Fibroblast of lung (primary cell): ENCODE measurements at regions not wholly inside any gene's neighbourhood (a gene's known extent, or its start where the extent isn't known, plus 50 kb on each side); places are given as distances from the start of the nearest gene placed in this dataset.

Experiments used
- DNase-seq, 2 donors: peaks; one replicate each; pipeline versions ENCODE4 v3.0.0 to v3.0.0-alpha.2; 2010; ENCODE audit warnings: low read depth in 2 of 2
- H2AFZ ChIP-seq: 2 replicates; pipeline ENCODE4 v1.5.1; 2012; ENCODE audit warnings: low read length, control low read depth, inconsistent platforms
- H3K27ac ChIP-seq: 2 replicates; pipeline ENCODE4 v1.5.1; 2011; ENCODE audit warnings: low read length, control low read depth; ENCODE audit not compliant: insufficient read depth
- H3K27me3 ChIP-seq: 2 replicates; pipeline ENCODE4 v1.5.1; 2011; ENCODE audit warnings: mild to moderate bottlenecking, low read length; ENCODE audit not compliant: control insufficient read depth, insufficient read depth
- H3K36me3 ChIP-seq: 2 replicates; pipeline ENCODE4 v1.5.1; 2011; ENCODE audit warnings: low read length; ENCODE audit not compliant: control insufficient read depth, insufficient read depth
- H3K4me1 ChIP-seq: 2 replicates; pipeline ENCODE4 v1.5.1; 2011; ENCODE audit warnings: low read length; ENCODE audit not compliant: control insufficient read depth, insufficient read depth; ENCODE audit errors: extremely low read depth
- H3K4me2 ChIP-seq: 2 replicates; pipeline ENCODE4 v1.5.1; 2011; ENCODE audit warnings: low read length, control low read depth; ENCODE audit not compliant: insufficient read depth; ENCODE audit errors: extremely low read depth
- H3K4me3 ChIP-seq, 4 experiments: fragments of 200-600 bp in 1 of 4; sonication (generic) in 1 of 4; replicated peaks in 1 of 4; 2 replicates each; pipeline ENCODE4 v1.5.1; 2011 to 2016; ENCODE audit warnings: low read length in 4 of 4, low read depth in 3 of 4, mild to moderate bottlenecking in 3 of 4, control low read depth in 2 of 4, inconsistent platforms in 1 of 4, mixed read lengths in 1 of 4; ENCODE audit not compliant: insufficient read depth in 1 of 4; ENCODE audit errors: control extremely low read depth in 1 of 4
- H3K79me2 ChIP-seq: 2 replicates; pipeline ENCODE4 v1.5.1; 2012; ENCODE audit warnings: mild to moderate bottlenecking, low read length, inconsistent platforms; ENCODE audit not compliant: control insufficient read depth, insufficient read depth
- H3K9ac ChIP-seq: 2 replicates; pipeline ENCODE4 v1.5.1; 2011; ENCODE audit warnings: mild to moderate bottlenecking, low read length, control low read depth; ENCODE audit not compliant: insufficient read depth
- H3K9me3 ChIP-seq: 2 replicates; pipeline ENCODE4 v1.5.1; 2012; ENCODE audit warnings: low read depth, low read length; ENCODE audit not compliant: control insufficient read depth, insufficient read depth
- H4K20me1 ChIP-seq: 2 replicates; pipeline ENCODE4 v1.5.1; 2011; ENCODE audit warnings: low read length; ENCODE audit not compliant: control insufficient read depth, insufficient read depth; ENCODE audit errors: extremely low read depth
- EZH2 ChIP-seq: IDR thresholded peaks from 2 replicates; pipeline ENCODE4 v1.5.1; 2012; ENCODE audit warnings: low read length, control low read depth, mild to moderate bottlenecking; ENCODE audit errors: missing control alignments
- TF ChIP-seq, protein P1 (sequence below), 2 donors: IDR thresholded peaks in 1 of 2; conservative IDR thresholded peaks in 1 of 2; 1 replicate in 1 of 2; 2 replicates in 1 of 2; pipeline ENCODE4 v1.5.1; 2011 to 2012; ENCODE audit warnings: low read length in 2 of 2, control low read depth in 1 of 2, inconsistent platforms in 1 of 2, low read depth in 1 of 2, mild to moderate bottlenecking in 1 of 2

DNA sequence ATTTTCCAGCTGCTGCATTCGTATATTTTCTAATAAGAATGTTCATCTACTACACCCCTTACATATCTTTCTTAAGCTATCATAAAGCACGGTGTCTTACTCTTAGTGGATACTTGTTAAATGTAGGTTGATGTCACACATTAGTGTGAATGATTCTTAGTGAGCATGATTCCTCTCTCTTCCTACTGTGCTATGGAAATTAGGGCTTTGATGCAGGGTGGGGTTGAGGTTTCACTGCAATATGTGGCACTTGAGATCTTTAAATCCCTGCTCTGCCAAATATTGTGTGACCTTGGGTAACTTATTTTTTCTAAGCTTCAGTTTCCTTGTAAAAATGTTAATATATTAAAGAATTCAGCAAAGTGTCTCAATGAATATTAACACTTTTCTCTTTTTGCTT is 188.4 kb downstream of the PDGFRA start:
- Histone ChIP-seq H3K4me2 (no peak overlapping the region), H3K4me1 (no peaks in the 10 kb centered on the region), H3K27ac (no peak overlapping the region), H3K79me2 (no peaks in the 10 kb centered on the region), H3K36me3 (no peaks in the 10 kb centered on the region), H3K9ac (no peak overlapping the region), H3K4me3 (no peak overlapping the region), H3K9me3 (no peaks in the 10 kb centered on the region), H4K20me1 (no peaks in the 10 kb centered on the region), H3K27me3 (no peaks in the 10 kb centered on the region), H2AFZ (no peak overlapping the region)
- TF ChIP-seq, protein P1, sequence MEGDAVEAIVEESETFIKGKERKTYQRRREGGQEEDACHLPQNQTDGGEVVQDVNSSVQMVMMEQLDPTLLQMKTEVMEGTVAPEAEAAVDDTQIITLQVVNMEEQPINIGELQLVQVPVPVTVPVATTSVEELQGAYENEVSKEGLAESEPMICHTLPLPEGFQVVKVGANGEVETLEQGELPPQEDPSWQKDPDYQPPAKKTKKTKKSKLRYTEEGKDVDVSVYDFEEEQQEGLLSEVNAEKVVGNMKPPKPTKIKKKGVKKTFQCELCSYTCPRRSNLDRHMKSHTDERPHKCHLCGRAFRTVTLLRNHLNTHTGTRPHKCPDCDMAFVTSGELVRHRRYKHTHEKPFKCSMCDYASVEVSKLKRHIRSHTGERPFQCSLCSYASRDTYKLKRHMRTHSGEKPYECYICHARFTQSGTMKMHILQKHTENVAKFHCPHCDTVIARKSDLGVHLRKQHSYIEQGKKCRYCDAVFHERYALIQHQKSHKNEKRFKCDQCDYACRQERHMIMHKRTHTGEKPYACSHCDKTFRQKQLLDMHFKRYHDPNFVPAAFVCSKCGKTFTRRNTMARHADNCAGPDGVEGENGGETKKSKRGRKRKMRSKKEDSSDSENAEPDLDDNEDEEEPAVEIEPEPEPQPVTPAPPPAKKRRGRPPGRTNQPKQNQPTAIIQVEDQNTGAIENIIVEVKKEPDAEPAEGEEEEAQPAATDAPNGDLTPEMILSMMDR (conservative IDR thresholded peaks at IDR 0.05 in 1 of 2, IDR thresholded peaks at IDR 0.05 in 1 of 2; ENCODE audit: low read depth in 1 of 2, low read length in 2 of 2) = no peak
- no peak for TF ChIP-seq EZH2
- no peak for DNase-seq

DNA sequence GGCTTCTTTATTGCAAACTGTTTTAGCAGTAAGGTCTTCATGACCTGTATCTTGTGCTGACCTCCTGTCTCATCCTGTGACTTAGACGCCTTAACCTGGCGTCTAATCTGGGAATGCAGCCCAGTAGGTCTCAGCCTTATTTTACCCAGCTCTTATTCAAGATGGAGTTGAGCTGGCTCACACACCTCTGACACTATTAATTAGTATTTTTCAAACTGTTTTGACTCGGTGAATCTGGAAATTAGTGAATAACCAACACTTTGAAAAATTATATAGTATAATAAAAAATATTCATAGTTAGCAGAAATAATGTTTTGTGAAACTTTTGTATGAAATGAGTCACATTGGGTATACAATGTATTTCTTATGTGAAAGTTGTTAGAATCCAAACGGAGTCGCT is 189.4 kb downstream of the PDGFRA start:
- Histone ChIP-seq H3K9ac (no peak overlapping the region), H4K20me1 (no peaks in the 10 kb centered on the region), H3K36me3 (no peaks in the 10 kb centered on the region), H3K27ac (no peak overlapping the region), H3K9me3 (no peaks in the 10 kb centered on the region), H3K4me2 (no peak overlapping the region), H3K79me2 (no peaks in the 10 kb centered on the region), H2AFZ (no peak overlapping the region), H3K27me3 (no peaks in the 10 kb centered on the region), H3K4me3 (no peak overlapping the region), H3K4me1 (no peaks in the 10 kb centered on the region)
- no peak for DNase-seq
- TF ChIP-seq EZH2 = no peak
- TF ChIP-seq, protein P1 (conservative IDR thresholded peaks at IDR 0.05 in 1 of 2, IDR thresholded peaks at IDR 0.05 in 1 of 2; ENCODE audit: low read depth in 1 of 2, low read length in 2 of 2) = no peak

DNA sequence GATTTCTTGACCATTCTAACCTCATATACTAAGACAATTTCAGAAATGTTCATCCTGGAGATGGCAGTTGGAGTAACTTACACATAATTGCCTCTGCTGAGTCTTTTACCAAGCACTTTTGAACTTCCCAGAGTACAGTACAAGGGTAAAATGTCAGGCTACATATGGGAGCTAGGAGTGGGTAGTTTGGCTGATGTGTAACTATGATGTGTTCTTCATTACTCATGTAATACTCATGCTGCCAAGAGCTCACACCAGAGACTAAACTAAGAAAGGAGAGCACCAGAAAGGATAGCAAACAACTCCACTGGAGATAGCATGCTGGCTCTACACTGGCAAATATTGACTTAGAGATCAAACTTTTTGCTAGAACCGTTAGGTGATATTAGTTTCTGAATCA is 194.0 kb downstream of the PDGFRA start:
- H3K27ac ChIP-seq = no peak overlapping the region

More for the DNA sequence above, 194.0 kb downstream of the PDGFRA start:
- TF ChIP-seq, protein P1 (conservative IDR thresholded peaks at IDR 0.05 in 1 of 2, IDR thresholded peaks at IDR 0.05 in 1 of 2; ENCODE audit: low read depth in 1 of 2, low read length in 2 of 2) = no peak
- TF ChIP-seq EZH2 = no peak
- no peaks in the 10 kb centered on the region for H3K36me3 ChIP-seq
- no peak overlapping the region for H3K9ac ChIP-seq
- no peak overlapping the region for H3K4me3 ChIP-seq
- DNase-seq = peak; percentile 27 to 43
- no peaks in the 10 kb centered on the region for H3K79me2 ChIP-seq
- no peaks in the 10 kb centered on the region for H3K9me3 ChIP-seq
- H3K27me3 ChIP-seq = no peaks in the 10 kb centered on the region
- H2AFZ ChIP-seq = no peak overlapping the region
- no peaks in the 10 kb centered on the region for H4K20me1 ChIP-seq
- H3K4me1 ChIP-seq = no peaks in the 10 kb centered on the region
- H3K4me2 ChIP-seq = no peak overlapping the region
